ENCODE measurements at regions not wholly inside any gene's neighbourhood (a gene's known extent, or its start where the extent isn't known, plus 50 kb on each side); places are given as distances from the start of the nearest gene placed in this dataset.

GRCh38 chr4:53682908-53683307, 91.6 kb upstream of the LNX1 start:
- DNase-seq = no peak

GRCh38 chr4:53682196-53682595, 90.9 kb upstream of the LNX1 start:
- DNase-seq = no peak

GRCh38 chr4:53680598-53680997, 89.3 kb upstream of the LNX1 start:
- DNase-seq = no peak

GRCh38 chr4:53680168-53680567, 88.9 kb upstream of the LNX1 start:
- no peak for DNase-seq

- no peak for DNase-seq
These were observed 85.2 kb upstream of the LNX1 start for GRCh38 chr4:53676402-53676871.

DNA sequence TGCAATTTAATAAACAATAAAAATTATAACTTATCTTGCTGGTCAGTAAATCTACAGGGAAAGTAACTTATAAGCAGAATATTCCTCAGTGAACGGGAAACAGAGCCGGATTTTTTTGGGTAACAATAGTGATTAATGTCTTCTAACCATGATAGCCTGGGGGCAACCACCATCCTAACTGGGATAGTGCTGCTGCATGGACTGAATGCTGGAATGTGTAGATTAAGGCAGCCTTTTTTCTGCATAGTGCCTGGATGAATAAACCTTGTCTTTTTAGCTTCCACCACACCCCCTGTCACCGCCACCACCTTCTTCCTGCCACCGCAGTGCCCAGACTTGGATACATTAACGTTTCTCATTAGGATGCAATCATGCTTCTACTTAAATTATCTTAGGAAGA, 83.6 kb upstream of the LNX1 start:
- DNase-seq = no peak

- DNase-seq = no peak
These were observed 81.6 kb upstream of the LNX1 start for GRCh38 chr4:53672873-53673272.

GRCh38 chr4:53671757-53672156, 80.5 kb upstream of the LNX1 start:
- DNase-seq = peak in 2 of 3 experiments; percentile 39 to 81

GRCh38 chr4:53659737-53660136, 68.5 kb upstream of the LNX1 start:
- no peak for DNase-seq

DNA sequence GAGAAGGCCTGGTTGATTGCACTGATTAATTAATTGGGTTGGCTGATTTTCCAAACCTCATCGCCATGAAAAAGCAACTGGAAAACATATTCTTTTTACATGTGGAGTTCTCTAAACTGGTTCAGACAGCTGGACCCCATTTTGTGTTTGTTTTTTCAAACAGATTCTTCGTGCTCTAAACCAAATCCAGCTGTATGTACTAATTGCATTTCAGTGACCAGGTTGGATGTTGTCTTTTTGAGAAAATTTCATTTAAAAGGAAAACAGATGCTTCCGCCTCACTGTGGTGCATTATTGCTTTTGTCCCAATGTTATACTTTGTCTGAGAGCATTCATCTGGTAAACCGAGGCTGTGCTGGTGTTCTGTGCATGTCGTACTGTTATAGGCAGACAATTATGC, 67.8 kb upstream of the LNX1 start:
- no peak for DNase-seq

DNA sequence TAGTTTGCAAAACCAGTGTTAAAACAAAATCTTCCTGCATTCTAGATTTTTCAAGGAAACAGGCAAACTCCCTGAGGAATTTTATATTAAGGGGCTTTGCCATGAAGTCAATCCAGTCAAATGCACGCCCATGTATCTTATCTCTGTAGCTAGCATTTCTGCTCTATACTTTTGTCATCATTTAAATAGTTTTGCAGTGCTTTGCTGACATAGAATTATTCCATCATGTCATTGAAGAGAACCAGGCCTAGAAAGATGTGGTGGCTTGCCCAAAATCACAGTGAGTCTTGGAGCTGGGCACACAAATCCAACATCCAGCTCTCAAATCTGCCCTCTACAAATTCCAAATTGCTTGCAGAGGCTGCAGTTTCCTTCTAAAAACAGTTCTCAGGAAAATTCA, 66.7 kb upstream of the LNX1 start:
- DNase-seq = no peak

GRCh38 chr4:53656421-53656981, 65.2 kb upstream of the LNX1 start:
- DNase-seq = no peak

DNA sequence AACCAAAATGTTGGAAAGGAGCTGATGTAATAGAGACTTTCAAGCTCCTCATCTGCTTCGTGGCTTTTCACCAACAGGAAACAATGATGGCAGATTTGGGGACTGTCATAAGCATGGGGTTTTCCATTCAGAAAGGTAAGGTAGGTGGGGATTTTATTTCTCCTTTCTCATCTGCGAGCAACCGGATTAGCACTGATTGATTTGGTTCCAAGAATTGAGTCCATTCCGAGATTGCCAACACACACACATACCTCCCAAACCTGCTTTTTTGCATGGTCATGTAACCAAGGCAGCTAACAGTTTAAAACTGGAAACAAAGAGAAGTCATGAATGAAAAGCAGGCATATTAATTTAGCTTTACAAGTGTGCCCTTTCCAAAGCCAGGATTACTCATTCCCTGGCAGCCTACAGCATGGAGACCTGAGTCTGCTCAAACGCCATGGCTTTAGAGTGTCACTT, 63.0 kb upstream of the LNX1 start:
- peak in 1 of 3 experiments; percentile 41 for DNase-seq

DNA sequence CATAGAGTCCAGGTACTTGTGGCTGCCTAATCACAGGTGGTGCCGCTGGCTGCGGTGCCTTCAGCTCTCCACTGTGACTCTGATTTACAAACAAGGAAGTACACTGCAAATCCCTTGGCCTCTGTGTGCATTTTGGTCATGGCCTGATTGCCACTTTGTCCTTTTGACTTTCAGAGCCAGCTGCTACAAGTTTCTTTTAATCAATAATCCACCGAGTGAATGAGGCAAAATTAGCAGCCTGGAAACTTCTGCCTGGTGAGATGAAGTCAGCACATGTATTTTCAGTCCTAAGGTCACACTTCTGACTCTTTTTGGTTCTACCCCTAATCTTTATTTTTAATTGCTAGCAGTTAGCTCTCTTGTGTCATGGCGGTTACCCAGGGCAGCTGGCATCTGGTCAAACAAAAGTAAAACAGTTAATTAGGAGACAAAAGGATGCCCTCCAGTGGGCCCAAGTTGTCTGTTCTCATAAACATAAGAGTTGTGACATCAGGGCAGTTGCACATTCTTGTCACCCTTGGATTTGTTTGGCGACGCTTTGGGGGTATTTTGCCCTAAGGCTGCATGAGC, 62.3 kb upstream of the LNX1 start:
- DNase-seq = peak; percentile 47 to 86 (median 67)

GRCh38 chr4:53651156-53651735, 60.0 kb upstream of the LNX1 start:
- no peak for DNase-seq

- no peak for DNase-seq
These were observed 58.1 kb upstream of the LNX1 start for GRCh38 chr4:53649357-53649756.

DNA sequence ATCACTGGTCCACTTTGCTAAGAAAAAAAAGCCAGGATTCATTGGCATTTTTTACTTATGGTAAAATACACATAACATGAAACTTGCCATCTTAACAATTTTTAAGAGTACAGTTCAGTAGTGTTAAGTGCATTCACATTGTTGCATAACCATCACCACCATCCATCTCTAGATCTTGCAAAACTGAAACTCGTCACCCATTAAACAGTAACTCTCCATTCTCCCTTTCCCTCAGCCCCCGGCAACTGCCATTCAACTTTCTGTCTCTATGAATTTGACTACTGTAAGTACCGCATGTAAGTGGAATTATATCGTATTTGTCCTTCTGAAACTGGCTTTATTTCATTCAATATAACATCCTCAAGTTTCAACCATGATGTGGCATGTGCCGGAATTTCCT, 56.3 kb upstream of the LNX1 start:
- peak in 1 of 3 experiments; percentile 30 for DNase-seq

GRCh38 chr4:53646795-53647194, 55.5 kb upstream of the LNX1 start:
- peak in 2 of 3 experiments; percentile 73 to 91 for DNase-seq

DNA sequence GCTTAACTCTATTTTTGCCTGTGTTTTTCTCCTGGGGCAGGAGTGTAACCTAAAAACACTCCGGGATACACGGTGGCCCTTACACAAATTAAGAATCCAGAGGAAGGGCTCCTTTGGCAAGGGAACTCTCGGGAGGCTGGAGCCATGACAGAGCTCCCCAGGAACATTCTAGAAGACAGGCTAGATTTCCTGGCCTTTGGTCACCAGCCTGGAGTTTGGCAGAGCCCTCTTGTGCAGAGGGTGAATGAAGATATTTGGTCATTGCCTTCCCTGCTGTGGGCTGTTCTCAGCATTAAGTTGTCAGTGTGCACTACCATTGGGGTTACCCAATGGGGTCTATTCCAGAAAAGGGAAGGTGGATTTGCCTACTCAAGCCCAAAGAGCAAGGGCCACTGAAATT, 53.8 kb upstream of the LNX1 start:
- DNase-seq = no peak

- peak in 2 of 3 experiments; percentile 13 to 42 for DNase-seq
These were observed 53.3 kb upstream of the LNX1 start for GRCh38 chr4:53644607-53645006.
